GM20000 (cell line): ENCODE measurements at regions not wholly inside any gene's neighbourhood (a gene's known extent, or its start where the extent isn't known, plus 50 kb on each side); places are given as distances from the start of the nearest gene placed in this dataset.

ENCODE experiments used
- DNase-seq: peaks from one replicate; pipeline ENCODE4 v3.0.0; 2012; ENCODE audit warnings: low spot score
- TF ChIP-seq, protein P1 (sequence below): IDR thresholded peaks from 2 replicates; pipeline ENCODE4 v1.5.1; 2012; ENCODE audit warnings: mild to moderate bottlenecking, control low read depth; ENCODE audit errors: extremely low read depth, missing control alignments

DNA sequence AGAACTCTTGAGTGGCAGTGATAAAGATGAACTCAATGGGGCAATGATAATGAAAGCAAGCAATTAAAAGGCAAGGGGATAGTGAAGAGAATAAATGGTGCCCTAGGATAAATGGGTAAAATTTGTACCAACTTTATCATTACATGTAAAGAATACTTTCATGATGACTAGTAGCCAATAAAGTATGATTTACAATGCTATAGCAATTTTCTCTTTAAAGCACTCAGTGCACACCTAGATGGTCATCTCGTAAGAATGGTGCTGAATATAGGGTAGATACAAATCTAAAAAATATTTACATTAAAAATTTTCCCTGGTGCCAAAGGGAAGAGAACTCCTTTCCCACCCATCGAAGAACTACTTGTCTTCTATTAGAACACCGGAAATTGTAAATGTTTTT is 651.4 kb downstream of the STPG2 start:
- TF ChIP-seq, protein P1, sequence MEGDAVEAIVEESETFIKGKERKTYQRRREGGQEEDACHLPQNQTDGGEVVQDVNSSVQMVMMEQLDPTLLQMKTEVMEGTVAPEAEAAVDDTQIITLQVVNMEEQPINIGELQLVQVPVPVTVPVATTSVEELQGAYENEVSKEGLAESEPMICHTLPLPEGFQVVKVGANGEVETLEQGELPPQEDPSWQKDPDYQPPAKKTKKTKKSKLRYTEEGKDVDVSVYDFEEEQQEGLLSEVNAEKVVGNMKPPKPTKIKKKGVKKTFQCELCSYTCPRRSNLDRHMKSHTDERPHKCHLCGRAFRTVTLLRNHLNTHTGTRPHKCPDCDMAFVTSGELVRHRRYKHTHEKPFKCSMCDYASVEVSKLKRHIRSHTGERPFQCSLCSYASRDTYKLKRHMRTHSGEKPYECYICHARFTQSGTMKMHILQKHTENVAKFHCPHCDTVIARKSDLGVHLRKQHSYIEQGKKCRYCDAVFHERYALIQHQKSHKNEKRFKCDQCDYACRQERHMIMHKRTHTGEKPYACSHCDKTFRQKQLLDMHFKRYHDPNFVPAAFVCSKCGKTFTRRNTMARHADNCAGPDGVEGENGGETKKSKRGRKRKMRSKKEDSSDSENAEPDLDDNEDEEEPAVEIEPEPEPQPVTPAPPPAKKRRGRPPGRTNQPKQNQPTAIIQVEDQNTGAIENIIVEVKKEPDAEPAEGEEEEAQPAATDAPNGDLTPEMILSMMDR: no peak
- no peak for DNase-seq

DNA sequence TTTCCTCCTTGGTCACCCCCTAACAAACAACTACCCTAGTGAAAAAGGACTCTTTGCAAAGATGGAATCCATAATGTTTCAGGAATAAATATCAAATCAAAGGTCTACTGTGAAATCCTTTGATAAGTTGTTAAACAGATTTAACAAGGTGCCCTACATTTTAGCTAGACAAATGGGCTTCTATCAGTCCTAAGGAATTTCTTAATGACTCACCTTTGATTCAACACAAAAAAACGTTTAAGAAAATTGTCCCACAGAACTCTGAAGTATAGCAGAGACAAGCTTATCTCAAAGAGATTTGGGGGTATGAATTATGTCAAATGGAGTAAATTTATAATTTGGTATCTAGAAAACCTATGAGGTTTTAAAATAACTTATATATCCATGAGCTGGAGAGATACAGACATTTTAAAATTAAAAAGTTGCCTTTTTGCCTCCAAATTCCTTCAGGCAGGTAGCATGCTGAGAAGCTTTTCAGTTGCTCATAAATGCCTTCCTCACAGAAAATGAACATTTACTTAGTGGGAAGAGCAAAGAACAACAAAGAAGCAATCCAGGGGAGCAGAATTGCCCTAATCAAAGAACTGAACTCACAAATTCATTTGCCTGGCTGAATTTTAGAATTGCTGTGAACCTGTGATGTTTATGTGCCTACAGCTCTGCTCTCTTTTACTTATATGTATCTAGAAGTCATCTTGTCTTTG is 649.3 kb downstream of the STPG2 start:
- TF ChIP-seq, protein P1: no peak
- no peak for DNase-seq

DNA sequence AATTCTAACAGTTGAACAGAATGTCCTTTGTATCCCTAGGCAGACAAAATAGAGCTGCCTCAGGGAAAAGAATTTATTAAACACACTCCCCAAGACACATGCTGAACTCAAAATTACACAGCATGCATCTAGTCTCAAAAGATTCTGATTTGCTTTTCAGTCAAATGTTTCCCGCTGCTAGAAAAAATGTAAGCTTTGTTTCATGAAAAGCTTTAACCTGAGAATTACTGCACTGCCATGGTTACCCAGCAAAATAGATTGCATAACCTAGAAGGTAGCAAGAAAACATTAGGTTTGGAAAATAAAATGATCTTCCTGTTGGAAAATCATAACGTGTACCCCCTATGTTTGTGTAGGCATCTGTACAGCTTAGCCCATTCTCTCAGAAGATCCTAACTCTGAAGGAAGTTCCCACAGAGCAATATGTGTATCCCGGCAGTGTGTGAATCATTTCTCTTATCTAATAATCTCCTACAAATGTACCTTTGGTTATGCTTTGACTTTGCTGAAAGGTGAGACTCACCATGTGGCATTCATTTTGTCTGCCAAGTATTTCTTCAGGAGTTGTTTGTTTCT is 646.9 kb downstream of the STPG2 start:
- no peak for DNase-seq
- TF ChIP-seq, protein P1: no peak

DNA sequence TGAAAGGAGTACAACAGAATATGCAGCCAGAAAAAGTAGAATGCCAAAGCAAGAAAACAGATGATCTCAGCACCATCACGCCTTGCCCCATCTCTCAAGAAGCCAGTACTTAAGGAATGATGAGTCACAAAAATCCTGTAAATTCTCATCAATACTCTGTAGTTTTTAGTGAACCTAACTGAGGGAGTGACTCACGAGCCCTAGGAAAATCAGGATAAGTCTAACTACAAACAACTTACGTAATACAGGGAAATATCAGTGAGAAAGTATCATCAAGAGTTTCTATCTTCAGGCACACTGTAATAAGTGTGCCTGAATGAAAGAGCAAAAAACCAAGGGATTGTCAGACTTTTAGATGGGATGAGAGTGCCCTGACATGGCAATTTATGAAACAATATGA is 644.4 kb downstream of the STPG2 start:
- TF ChIP-seq, protein P1: no peak
- DNase-seq: no peak

DNA sequence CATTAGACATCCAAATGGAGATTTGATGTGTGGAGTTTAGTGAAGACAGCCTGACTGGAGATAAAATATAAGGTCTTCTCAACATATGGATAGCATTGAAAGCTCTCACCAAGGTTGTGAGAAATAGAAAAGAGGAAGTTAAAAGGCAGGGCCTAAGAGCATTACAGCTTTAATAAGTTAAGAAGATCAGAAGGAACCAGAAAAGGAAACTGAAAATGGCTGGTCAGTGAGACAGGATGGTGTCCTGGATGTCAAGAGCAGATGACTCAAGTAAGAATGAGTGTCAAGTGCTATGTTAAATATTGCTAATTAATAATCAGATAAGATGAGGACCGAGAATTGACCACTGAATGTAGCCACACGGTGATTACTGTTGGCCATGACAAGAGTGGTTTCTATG is 642.9 kb downstream of the STPG2 start:
- peak; percentile 9 for DNase-seq
- TF ChIP-seq, protein P1: no peak

DNA sequence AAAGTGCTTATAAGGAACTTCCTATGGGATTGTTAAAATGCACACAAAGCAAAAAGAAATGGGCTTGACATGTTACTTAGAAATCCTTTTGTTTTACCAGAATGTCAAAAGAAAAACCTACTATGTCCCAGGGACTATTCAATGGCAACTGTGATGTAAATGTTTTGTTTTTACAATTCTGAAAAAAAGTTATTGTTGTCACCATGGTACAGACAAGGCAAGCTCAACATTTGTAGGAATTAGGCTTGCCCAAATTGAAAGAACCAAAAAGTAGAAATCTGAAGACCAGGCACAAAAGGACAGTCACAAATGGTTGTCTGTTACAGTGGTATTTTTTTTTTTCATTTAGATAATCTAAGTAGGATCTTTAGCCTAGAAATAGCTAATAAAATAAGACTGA is 638.6 kb downstream of the STPG2 start:
- TF ChIP-seq, protein P1: no peak
- DNase-seq: no peak

DNA sequence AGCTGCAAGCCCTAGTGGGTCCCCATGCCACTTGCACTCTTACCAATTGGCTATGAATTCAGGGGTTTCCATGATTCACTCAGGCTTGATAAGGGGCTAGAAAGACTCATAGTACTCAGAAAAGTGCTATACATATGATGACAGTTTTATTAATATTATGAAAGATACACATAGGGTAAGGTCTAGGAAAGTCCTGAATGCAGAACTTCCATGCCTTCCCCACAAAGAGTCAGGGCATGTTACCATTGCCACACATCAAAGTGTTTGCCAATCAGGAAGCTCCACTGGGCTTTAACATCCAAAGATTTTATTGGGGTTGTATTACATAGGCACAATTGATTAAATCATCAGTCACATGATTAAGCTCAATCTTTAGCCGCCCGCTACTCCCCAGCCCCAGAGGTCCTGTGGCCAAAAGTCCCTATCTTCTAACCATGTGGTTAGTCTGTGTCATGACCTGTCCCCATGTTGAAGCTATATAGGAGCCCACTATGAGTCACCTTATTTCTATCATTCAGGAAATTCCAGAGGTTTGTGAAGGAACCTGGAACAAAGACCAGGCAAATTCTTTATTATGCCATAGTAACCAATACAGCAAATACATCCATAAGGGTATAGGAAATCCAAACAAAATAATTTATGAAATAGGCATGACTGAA is 635.6 kb downstream of the STPG2 start:
- TF ChIP-seq, protein P1: no peak
- DNase-seq: no peak
